Kidney epithelial cell (primary cell): ENCODE measurements at regions not wholly inside any gene's neighbourhood (a gene's known extent, or its start where the extent isn't known, plus 50 kb on each side); places are given as distances from the start of the nearest gene placed in this dataset.

Experiments used
- DNase-seq: peaks from one replicate; pipeline ENCODE4 v3.0.0-alpha.2; 2010; ENCODE audit warnings: low read depth
- H3K27me3 ChIP-seq: 2 replicates; pipeline ENCODE4 v1.6.0; 2011; ENCODE audit warnings: low read length; ENCODE audit not compliant: control insufficient read depth, insufficient read depth
- H3K36me3 ChIP-seq: 2 replicates; pipeline ENCODE4 v1.5.1; 2011; ENCODE audit warnings: low read length; ENCODE audit not compliant: control insufficient read depth, insufficient read depth
- H3K4me3 ChIP-seq: 2 replicates; pipeline ENCODE4 v1.5.1; 2011; ENCODE audit warnings: low read depth, mild to moderate bottlenecking, control low read depth, low read length
- TF ChIP-seq, protein P1 (sequence below): IDR thresholded peaks from 2 replicates; pipeline ENCODE4 v1.5.1; 2011; ENCODE audit warnings: mild to moderate bottlenecking, moderate library complexity, low read length, control low read depth, inconsistent platforms; ENCODE audit not compliant: insufficient read depth, poor library complexity, severe bottlenecking

DNA sequence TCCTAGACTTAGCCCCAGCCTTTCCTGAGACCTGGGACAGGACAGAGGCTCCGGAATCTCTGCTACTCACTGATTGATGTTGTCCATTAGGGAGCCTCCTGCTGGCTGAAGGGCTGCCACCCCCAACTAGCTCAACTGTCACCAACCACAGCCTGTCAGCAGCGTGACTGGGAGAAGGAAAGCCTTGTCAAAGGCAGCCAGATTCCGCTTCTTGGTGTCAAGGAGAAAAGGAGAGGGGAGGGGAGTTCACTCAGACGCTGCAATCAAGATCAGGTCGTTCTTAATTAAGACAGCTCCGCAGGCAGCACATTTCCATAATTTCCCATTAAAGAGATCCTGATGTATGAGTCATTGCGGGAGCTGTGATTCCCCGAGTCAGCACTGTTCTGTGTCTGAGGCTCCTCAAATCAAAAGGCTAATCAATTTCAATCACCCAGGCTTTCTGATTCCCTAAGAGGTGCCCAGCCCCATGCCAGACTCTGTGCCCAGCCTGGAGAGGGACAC is 152.8 kb upstream of the ZBED5 start:
- Histone ChIP-seq H3K36me3 (no peaks in the 10 kb centered on the region), H3K27me3 (no peaks in the 10 kb centered on the region), H3K4me3 (no peak overlapping the region)
- TF ChIP-seq, protein P1, sequence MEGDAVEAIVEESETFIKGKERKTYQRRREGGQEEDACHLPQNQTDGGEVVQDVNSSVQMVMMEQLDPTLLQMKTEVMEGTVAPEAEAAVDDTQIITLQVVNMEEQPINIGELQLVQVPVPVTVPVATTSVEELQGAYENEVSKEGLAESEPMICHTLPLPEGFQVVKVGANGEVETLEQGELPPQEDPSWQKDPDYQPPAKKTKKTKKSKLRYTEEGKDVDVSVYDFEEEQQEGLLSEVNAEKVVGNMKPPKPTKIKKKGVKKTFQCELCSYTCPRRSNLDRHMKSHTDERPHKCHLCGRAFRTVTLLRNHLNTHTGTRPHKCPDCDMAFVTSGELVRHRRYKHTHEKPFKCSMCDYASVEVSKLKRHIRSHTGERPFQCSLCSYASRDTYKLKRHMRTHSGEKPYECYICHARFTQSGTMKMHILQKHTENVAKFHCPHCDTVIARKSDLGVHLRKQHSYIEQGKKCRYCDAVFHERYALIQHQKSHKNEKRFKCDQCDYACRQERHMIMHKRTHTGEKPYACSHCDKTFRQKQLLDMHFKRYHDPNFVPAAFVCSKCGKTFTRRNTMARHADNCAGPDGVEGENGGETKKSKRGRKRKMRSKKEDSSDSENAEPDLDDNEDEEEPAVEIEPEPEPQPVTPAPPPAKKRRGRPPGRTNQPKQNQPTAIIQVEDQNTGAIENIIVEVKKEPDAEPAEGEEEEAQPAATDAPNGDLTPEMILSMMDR, result peak; percentile 45
- DNase-seq, result no peak

DNA sequence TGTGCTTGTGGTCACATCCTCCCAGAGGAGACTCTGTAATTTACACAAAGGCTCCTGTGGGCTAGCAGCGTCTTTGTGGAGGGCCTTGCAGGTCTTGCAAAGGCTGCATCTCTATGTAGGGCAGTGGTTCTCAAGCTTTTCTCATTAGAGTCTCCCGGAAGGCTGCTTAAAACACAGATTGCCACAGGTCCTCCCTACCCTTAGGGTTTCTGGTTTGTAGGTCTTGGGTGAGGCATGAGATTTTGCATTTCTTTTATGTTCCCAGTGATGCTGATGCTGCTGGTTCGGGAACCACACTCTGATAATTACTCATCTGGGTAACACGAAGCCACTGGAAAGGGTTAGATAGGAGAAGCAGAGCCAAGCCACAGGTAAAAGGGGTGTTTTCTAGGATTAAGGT is 151.3 kb upstream of the ZBED5 start:
- Histone ChIP-seq H3K36me3 (no peaks in the 10 kb centered on the region), H3K4me3 (no peak overlapping the region), H3K27me3 (no peaks in the 10 kb centered on the region)
- no peak for DNase-seq
- TF ChIP-seq, protein P1, result no peak

DNA sequence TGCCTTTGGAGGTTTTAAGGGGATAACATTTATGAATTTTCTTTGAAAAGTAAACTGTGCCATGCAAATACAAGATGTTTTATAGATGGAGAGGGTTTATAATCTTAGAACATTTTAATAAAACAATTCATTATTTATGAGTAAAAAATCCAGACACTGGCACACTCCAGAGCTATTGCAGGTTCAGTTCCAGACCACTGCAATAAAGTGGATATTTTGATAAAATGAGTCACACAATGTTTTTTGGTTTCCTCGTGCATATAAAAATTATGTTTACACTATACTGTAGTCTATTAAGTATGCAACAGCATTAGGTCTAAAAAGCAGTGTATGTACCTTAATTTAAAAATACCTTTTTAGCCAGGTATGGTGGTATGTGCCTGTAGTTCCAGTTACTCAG is 146.2 kb upstream of the ZBED5 start:
- TF ChIP-seq, protein P1, result no peak
- no peak for DNase-seq
- Histone ChIP-seq H3K36me3 (no peaks in the 10 kb centered on the region), H3K4me3 (no peak overlapping the region), H3K27me3 (peaks cover 2% of the 10 kb centered on the region)

DNA sequence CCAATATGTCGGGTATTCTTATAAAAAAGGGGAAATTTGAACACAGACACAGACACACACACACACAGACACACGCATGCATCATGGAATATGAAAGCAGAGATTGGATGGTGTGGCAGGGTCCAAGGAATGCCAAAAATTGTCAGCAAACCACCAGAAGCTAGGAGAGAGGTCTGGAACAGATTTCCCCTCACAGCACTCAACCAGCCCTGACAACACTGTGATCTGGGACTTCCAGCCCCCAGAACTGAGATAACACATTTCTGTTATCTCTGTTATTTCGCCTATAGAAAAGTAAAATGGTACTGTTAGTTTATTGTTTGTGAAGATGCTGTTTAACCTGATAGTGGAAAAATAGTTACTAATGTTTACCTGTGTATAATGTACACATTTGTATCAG is 145.4 kb upstream of the ZBED5 start:
- Histone ChIP-seq H3K36me3 (no peaks in the 10 kb centered on the region), H3K27me3 (peaks cover 2% of the 10 kb centered on the region), H3K4me3 (no peak overlapping the region)
- TF ChIP-seq, protein P1, result no peak
- no peak for DNase-seq

DNA sequence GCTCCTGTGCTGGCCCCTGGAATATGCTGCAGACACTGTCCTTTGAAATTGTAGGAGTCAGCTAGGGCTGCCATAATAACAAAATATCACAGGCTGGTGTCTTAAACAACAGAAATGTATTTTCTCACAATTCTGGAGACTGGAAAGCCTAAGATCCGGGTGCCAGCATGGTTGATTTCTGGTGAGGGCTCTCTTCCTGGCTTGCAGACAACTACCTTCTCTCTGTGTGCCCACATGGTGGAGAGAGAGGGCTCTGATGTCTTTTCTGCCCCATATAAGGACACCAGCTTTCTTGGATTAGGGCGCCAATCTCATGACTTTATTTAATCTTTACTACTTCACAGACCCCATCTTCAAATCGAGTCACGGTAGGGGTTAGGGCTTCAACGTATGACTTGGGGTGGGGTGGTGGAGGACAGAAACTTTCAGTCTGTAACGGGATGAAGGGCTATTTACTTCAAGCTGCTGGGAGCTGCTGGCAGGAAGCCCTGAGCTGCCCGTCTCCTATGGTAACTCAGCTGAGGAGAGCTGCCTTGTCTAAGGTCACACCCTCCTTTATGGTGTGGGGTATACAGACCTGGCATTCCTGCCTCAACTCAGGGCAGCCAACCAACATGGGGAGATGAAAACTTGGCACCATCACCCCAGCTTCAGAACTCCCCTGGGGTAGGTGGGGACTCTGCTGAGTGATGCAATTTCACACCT is 142.9 kb upstream of the ZBED5 start:
- H3K27me3 ChIP-seq, result peaks cover 2% of the 10 kb centered on the region

More for the DNA sequence above, 142.9 kb upstream of the ZBED5 start:
- no peaks in the 10 kb centered on the region for H3K36me3 ChIP-seq
- DNase-seq, result no peak
- TF ChIP-seq, protein P1, result no peak
- no peak overlapping the region for H3K4me3 ChIP-seq
